ENCODE measurements at regions not wholly inside any gene's neighbourhood (a gene's known extent, or its start where the extent isn't known, plus 50 kb on each side); places are given as distances from the start of the nearest gene placed in this dataset.

DNA sequence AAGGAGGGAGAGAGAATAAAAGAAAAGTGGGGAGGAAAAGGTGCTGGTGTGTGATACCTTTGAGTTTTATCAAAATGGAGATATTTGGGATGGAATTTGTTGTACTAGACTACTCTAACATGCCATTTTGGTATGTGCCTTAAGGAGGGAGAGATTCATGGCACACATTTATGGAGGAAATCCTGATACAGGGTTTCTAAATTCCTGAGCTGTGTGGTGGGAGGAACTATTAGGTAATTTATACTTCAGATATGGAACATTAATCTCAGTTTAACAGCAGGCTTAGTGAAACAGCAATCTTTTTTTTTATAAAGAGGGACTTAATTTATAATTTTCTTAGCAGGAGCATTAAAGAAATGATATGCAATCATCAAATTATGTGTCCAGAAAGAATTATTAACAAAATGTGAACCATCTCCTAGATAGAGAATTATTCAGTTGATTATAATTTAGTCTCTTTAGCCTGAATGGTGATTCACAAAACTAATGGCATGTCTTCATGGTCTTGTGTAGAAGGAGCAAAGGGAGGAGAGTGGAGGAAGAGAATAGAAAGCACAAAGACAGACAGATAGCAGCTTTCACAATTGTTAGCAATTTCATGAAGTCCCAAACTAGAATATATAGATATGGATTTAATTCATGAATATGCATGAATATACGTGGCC, 301.6 kb downstream of the HLX start:
- H3K9me3 ChIP-seq (ENCODE audit: control insufficient read depth, insufficient read depth, low read length) = no peaks in the 10 kb centered on the region
- CTCF ChIA-PET = no interaction called here

DNA sequence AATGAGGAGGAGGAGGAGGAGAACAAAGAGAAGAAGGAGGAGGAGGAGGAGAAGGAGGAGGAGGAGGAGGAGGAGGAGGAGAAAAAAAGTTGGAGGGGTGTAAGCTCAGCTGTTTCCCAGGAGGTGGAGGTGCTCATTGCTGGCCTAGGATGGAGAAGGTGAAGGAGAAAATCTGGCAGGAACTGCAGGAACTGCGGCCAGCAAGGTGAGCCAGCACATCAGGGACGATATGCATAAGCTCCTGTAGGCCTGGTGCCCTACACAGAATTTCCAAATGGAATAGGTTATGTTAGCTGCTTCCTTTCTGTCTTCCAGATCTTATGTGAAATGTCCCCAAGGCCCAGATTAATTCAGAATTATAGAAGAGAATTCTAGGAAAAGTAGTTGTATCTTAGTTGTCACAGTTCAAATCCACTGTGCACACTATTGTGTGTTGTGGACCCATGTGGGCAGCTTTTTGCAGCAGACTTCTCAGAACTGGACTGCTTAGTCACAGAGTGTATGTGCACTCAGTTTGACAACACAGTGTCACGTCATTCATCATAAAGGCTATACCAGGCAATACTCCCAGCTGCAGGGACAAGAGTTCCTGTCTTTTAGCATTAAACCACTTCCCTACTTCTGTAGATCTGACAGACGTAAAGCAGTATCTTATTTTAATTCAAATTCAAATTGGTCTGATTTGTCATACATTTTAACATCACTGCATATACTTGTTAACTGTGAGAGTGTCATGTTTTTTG, 303.7 kb downstream of the HLX start:
- DNase-seq (ENCODE audit: low read depth, low spot score) = no peak
- ChIA-PET POLR2A (no interaction called here), CTCF (interaction anchor here (1.4 kb wide), 1 partner anchor 21 kb away, joined by 6 read pairs; no protein-coding TSS in a partner anchor)
- TF ChIP-seq, protein P1, sequence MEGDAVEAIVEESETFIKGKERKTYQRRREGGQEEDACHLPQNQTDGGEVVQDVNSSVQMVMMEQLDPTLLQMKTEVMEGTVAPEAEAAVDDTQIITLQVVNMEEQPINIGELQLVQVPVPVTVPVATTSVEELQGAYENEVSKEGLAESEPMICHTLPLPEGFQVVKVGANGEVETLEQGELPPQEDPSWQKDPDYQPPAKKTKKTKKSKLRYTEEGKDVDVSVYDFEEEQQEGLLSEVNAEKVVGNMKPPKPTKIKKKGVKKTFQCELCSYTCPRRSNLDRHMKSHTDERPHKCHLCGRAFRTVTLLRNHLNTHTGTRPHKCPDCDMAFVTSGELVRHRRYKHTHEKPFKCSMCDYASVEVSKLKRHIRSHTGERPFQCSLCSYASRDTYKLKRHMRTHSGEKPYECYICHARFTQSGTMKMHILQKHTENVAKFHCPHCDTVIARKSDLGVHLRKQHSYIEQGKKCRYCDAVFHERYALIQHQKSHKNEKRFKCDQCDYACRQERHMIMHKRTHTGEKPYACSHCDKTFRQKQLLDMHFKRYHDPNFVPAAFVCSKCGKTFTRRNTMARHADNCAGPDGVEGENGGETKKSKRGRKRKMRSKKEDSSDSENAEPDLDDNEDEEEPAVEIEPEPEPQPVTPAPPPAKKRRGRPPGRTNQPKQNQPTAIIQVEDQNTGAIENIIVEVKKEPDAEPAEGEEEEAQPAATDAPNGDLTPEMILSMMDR (IDR thresholded peaks at IDR 0.05; ENCODE audit: low read depth, low read length) = no peak
- Histone ChIP-seq H3K9me3 (ENCODE audit: control insufficient read depth, insufficient read depth, low read length) (peaks cover 4% of the 10 kb centered on the region; the same call in 1 of the 2 replicates), H3K27me3 (ENCODE audit: control insufficient read depth, insufficient read depth, low read length) (no peaks in the 10 kb centered on the region), H3K4me3 (ENCODE audit: low read depth, low read length) (no peak overlapping the region), H3K27ac (ENCODE audit: low read depth, low read length) (no peak overlapping the region)

More for the DNA sequence above, 301.6 kb downstream of the HLX start:
- POLR2A ChIA-PET = no interaction called here
- Histone ChIP-seq H3K4me3 (ENCODE audit: low read depth, low read length) (no peak overlapping the region), H3K27ac (ENCODE audit: low read depth, low read length) (no peak overlapping the region), H3K27me3 (ENCODE audit: control insufficient read depth, insufficient read depth, low read length) (no peaks in the 10 kb centered on the region)
- TF ChIP-seq, protein P1 (IDR thresholded peaks at IDR 0.05; ENCODE audit: low read depth, low read length) = no peak
- no peak for DNase-seq (ENCODE audit: low read depth, low spot score)

DNA sequence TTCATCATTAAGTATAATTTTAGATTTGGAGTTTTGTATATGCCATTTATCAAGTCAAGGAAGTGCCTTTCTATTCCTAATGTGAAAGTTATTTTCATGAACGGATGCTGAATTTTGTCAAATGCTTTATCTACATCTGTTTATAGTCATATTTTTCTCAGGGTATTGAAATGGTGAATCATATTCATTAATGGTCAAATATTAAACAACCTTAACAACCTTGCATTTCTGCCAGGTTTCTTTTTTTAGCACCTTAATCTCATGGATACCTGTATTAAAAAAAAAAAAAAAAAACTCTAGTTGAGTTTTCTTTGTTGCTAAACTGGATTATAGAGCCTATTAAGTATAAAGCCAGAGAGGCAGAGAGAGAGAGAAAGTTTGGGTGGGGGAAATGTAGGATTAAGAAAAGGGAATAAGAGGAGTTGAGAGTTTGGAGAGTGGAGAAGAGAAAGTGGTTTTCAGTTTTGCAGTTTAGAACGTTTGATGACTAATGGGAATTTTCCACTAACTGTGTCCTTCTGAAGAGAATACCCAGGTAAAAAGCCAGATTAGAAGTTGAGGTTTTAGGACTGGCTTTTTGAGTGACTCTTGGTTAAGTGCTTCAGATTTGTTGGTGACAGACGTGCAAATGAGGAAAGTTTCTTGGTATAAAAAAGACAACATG, 305.0 kb downstream of the HLX start:
- H3K27me3 ChIP-seq (ENCODE audit: control insufficient read depth, insufficient read depth, low read length) = no peaks in the 10 kb centered on the region
- H3K9me3 ChIP-seq (ENCODE audit: control insufficient read depth, insufficient read depth, low read length) = peaks cover 4% of the 10 kb centered on the region; the same call in 1 of the 2 replicates
- H3K4me3 ChIP-seq (ENCODE audit: low read depth, low read length) = no peak overlapping the region
- DNase-seq (ENCODE audit: low read depth, low spot score) = no peak
- CTCF ChIA-PET = no interaction called here
- TF ChIP-seq, protein P1 (IDR thresholded peaks at IDR 0.05; ENCODE audit: low read depth, low read length) = no peak
- POLR2A ChIA-PET = no interaction called here
- H3K27ac ChIP-seq (ENCODE audit: low read depth, low read length) = no peak overlapping the region

DNA sequence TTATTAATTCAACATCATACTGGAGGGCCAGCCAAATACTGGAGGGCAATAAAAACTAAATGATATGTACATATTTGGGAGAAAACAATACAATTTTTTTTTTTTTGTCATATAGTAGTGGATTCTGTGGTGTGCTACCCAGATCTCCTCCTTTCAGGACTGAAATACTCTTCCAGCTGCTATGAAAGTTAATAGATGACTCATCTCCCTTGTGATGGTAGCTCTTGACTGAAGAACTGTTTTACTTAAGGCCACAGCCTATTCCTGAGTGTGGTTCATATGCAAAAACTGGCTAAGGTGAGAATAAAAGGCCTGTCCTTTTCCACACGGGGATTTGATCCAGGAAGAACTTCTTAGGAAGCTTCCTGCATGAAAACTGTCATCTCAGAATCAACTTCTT, 307.9 kb downstream of the HLX start:
- no peak for DNase-seq (ENCODE audit: low read depth, low spot score)
- ChIA-PET POLR2A (no interaction called here), CTCF (no interaction called here)
- peaks cover 4% of the 10 kb centered on the region; the same call in 1 of the 2 replicates for H3K9me3 ChIP-seq (ENCODE audit: control insufficient read depth, insufficient read depth, low read length)
- no peaks in the 10 kb centered on the region for H3K27me3 ChIP-seq (ENCODE audit: control insufficient read depth, insufficient read depth, low read length)
- no peak overlapping the region for H3K4me3 ChIP-seq (ENCODE audit: low read depth, low read length)
- no peak overlapping the region for H3K27ac ChIP-seq (ENCODE audit: low read depth, low read length)
- TF ChIP-seq, protein P1 (IDR thresholded peaks at IDR 0.05; ENCODE audit: low read depth, low read length) = no peak

DNA sequence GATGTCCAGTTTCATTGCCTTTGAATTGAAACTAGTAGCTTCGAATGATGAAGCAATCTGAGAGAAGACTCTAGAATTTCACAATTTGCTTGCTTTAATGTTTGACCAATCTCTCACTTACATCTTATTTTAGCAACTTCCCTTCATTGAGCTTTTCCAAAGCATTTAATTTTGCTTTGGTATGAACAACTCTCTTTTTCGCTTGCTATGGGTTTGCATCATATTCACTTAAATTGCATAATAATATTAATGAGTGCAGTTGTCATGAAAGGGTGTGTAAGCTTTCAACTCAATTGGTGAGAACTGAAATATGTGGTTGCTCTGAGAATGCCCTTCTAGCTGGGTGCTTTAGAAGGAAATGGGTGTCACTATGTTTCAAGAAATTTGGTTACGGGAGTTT, 309.2 kb downstream of the HLX start:
- CTCF ChIA-PET = interaction anchor here (1.2 to 1.7 kb wide), 2 partner anchors 14 to 315 kb away, joined by 3 to 17 read pairs; no protein-coding TSS in a partner anchor
- H3K27ac ChIP-seq (ENCODE audit: low read depth, low read length) = no peak overlapping the region
- no peak overlapping the region for H3K4me3 ChIP-seq (ENCODE audit: low read depth, low read length)
- H3K9me3 ChIP-seq (ENCODE audit: control insufficient read depth, insufficient read depth, low read length) = peaks cover 4% of the 10 kb centered on the region; the same call in 1 of the 2 replicates
- POLR2A ChIA-PET = no interaction called here
- TF ChIP-seq, protein P1 (IDR thresholded peaks at IDR 0.05; ENCODE audit: low read depth, low read length) = no peak
- DNase-seq (ENCODE audit: low read depth, low spot score) = no peak
- H3K27me3 ChIP-seq (ENCODE audit: control insufficient read depth, insufficient read depth, low read length) = no peaks in the 10 kb centered on the region

Data from AG04450 (cell line).